ENCODE measurements at regions not wholly inside any gene's neighbourhood (a gene's known extent, or its start where the extent isn't known, plus 50 kb on each side); places are given as distances from the start of the nearest gene placed in this dataset.

DNA sequence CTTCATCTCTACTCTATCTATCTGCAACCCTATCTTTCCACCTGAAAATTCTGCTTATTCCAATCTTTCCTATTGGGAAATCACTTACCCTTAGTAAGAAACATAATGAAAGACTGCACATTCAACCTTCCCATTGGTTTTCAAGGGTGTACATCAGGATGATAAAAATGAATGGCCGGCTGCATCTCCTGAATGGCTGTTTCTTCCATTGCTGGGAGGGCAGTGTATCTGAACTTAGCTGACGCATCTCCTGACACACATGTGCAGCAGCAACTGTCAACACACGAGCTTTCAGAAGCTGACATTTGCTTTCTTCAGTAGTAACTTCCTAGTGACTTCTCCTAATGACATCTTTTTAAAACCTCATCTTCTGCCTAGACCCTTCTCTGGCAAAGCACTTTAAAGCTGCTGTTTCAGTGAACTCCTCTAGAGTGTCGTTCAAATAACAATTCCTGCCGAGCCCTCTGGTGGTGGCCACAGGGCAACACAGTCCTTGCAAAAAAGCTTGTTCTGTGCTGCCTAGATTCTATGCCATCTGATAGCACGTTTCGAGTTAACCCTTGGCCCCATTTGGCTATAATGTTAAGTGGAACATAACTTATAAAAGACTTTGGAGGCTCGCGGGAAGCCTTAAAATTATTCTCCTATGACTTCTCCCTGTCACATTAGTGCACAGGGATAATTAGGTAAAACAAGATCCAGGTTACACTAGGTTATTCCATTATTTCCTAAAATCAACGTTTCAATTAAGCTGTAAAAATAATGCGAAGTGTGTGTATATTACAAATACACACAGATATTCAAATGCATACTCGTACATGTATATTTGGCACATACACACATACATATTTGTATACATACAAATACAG, 2340.7 kb downstream of the PCDH7 start:
- no peak for ATAC-seq

GRCh38 chr4:33061727-33062126, 2341.6 kb downstream of the PCDH7 start:
- no peak for ATAC-seq

GRCh38 chr4:33062155-33062806, 2342.1 kb downstream of the PCDH7 start:
- ATAC-seq = no peak

GRCh38 chr4:33063241-33063640, 2343.1 kb downstream of the PCDH7 start:
- no peak for ATAC-seq

DNA sequence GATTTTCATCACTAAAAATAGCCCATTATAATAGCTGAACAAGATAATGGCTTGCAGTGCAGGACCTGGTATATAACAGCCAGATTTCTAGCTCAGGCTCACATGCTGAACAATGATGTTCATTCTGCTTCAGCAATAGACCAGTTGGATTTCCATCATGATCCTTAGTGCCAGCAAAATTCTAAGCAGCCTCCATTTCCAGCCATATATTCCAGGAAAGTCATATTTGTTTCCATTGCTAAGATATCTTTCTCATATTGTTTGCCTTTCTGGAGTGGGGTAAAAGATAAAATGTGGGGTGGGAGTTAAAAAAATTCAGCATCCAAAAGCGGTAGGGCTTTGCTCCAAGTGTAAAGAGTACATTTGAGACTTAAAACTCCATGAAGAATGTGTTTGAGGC, 2344.1 kb downstream of the PCDH7 start:
- ATAC-seq = no peak

DNA sequence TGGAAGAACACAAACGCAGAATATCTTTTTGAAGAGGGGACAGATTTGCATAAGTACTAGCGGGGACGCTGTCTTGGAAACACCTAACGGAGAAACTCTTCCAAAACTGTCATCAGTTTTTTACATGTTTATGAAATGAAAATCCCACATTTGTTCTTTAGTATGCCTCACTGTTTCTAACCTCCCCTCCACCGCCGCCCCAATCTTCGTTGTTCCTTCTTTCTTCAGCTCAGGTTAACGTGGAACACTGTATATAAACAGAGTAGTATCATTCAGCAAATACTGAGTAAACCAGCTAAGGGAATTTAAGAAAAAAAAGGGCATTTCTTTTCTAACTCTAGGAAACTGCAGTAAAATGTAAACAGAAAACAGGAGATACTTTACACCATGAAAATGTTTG, 2345.6 kb downstream of the PCDH7 start:
- no peak for ATAC-seq

DNA sequence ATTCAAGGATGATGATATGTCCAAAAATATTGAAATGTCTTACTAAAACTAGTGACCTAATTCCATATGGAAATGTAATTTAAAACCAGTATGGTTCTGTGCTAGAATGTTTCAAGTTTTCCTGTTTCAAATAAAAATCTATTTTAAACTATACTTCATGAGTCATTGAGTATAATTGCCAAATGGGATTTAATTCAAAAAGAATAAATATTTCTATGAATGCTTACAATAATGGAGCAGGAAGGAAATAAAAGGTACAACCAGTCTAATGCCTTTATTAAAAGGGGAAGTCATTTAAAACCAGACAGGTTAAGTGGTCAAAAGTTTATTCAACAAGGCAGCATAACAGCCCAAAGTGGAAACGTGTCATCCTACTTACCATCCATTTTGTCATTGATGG, 2347.1 kb downstream of the PCDH7 start:
- no peak for ATAC-seq

DNA sequence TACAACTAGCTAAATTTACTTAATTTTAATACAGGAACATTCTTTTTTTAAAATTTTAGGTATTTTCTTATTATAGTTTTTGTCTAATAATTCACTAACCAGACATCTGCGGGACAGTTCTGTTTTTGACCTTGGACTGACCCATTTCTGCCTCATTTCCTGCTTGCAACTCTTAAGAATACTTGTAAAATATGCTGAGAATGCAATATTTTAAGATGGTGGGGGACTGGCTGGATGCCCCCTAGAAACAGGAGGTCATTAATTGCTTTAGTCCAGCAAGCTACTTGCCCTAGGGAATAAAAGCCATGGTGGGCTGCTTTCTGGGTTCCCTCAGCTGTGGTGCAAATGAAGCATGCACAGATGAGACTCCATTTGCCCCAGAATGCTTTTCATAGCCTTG, 2348.4 kb downstream of the PCDH7 start:
- ATAC-seq = no peak

- ATAC-seq = no peak
These were observed 2351.4 kb downstream of the PCDH7 start for GRCh38 chr4:33071535-33071934.

GRCh38 chr4:33072298-33073089, 2352.3 kb downstream of the PCDH7 start:
- ATAC-seq = no peak

DNA sequence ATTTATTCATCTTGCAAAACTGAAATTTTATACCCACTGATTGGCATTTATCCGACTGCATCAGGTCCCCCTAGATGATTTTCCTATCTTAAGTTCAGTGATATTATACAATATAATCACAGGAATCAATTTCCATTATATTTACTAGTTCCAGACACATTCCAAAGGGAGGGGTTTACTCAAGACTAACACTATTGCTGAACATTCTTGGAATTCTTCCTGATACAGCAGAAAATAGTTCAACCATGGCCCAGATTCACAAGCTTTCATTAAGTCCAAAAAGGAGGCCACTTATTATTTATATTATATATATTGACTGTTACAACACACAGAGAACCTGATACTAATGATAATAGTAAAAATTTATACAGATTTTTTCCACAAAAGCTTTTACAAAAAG, 2353.6 kb downstream of the PCDH7 start:
- ATAC-seq = no peak

DNA sequence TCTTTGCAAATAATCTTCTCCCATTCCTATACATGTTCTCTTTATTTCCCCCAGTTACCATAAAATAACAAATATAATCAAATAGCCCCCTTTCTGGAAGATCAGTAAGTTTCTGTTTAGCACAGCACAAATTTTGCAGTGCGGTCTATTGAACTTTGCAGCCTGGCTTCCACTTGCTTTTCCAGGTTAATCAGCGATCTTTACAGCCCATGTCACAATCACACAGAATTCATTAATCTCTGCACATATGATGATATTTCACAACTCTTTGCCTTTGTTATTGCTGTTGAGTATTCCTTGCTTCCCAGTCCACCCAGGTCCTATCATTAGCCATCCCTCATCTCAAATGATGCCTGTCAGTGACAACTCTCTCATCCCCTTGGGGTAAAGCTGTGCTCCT, 2358.0 kb downstream of the PCDH7 start:
- no peak for ATAC-seq

- ATAC-seq = no peak
These were observed 2360.1 kb downstream of the PCDH7 start for GRCh38 chr4:33080275-33080674.

DNA sequence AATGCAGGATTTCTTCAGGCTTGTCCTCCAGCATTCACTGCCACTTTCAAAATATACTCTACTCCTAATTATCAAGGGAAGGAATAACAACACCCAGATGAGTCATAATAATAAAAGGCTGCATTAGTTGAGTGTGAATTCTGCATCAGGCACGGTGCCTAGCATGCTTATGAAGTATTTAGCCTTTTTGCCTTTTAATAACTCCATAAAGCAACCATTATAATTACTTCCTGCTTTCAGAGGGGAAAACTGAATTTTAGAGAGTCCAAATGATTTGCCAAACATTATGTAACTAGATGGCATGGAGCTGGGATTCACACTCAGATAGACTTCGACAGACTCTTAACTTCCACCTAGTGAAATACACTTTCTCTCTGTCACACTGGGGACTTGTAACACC, 2365.5 kb downstream of the PCDH7 start:
- no peak for ATAC-seq

GRCh38 chr4:33086331-33086925, 2366.3 kb downstream of the PCDH7 start:
- no peak for ATAC-seq

DNA sequence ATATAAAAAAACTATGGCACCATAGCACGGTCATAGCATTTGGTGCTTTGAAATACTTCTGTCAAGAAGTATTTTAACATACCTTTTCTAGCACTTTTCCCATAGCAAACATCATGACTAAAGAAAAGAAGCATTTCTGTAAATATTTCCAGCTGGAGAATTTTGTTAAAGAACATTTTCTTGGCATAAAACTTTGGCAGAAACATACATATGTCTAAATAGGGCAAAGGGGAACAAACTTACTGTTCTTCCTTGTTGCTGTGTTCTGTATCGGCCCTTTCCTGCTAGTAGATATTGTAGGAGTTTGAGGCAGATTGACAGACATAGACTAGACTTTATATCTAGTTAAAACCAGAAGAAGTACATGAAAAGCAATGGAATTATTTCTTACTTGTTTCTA, 2368.5 kb downstream of the PCDH7 start:
- no peak for ATAC-seq

DNA sequence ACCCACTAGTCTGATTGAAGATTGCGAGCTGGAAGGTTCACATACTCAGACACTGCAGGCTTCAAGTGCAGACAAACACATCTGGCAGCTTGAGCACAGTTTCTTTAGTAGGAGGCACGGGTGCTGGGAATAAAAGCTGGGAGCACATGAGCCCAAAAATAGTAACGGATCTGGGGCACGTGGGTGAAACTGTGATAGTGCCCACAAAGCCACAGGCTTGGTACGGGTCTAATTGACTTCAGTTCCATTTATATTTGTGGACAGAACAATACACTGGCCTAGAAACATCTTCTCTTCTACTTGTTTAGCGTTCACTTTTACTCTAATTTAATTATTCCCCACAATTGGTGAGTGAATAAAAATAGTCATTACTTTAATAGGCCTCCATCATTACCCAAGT, 2370.7 kb downstream of the PCDH7 start:
- no peak for ATAC-seq

- no peak for ATAC-seq
These were observed 2371.8 kb downstream of the PCDH7 start for GRCh38 chr4:33091961-33092360.

DNA sequence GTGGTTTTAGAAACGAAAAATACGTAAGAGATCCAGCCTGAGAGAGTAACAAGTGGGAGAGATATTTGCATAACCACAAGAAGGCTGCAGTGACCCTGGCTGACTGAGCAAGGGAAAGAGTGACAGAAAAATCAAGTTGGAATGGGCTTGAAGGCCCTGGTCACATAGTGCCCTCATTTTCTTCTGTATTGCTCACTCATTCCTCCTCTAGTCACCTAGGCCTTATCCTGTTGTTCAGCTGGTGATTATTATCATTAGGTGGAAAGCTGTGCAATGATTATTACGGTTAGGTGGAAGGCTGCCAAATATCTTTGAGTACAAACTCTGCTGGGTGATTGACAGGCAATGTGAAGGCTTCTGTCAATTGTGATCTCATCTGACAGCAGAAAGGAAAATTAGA, 2384.1 kb downstream of the PCDH7 start:
- ATAC-seq = no peak

GRCh38 chr4:33107814-33108213, 2387.6 kb downstream of the PCDH7 start:
- no peak for ATAC-seq

- ATAC-seq = no peak
These were observed 2390.9 kb downstream of the PCDH7 start for GRCh38 chr4:33111117-33111516.

DNA sequence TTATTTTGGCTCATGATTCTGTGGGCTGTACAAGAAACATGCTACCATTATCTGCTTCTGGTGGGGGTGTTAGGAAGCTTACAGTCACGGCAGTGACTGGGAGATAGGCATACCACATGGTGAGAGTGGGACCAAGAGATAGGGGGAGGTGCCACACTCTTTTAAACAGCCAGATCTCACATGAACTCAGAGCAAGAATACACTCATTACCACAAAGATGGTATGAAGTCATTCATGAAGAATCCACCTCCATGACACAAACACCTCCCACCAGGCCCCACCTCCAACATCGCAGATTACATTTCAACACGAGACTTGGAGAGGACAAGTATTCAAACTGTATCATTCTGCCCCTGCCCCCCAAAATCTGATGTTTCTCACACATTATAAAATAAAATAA, 2396.7 kb downstream of the PCDH7 start:
- ATAC-seq = no peak

- ATAC-seq = no peak
These were observed 2405.8 kb downstream of the PCDH7 start for GRCh38 chr4:33126002-33126401.
